ENCODE measurements at regions not wholly inside any gene's neighbourhood (a gene's known extent, or its start where the extent isn't known, plus 50 kb on each side); places are given as distances from the start of the nearest gene placed in this dataset.

DNA sequence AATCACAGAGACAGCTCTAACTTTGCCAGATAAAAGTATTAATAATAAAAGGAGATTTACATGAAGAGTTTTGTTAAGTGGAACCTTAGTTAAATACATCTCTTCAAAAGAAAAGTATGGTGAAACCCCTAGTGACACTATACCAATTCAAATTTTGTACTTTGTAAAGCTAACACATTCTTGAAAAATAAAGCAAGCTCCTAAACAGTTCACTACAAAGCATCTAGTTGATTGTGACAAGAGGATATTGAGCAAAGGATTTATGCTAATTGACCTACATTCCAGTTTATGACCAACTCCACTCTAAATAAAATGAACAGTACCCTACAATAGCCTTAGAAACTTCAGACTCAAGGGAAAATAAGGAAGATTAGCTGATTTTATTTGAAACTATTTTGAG is 69.4 kb upstream of the WDR17 start:
- TF ChIP-seq MYC (IDR thresholded peaks at IDR 0.05; ENCODE audit: low read depth, low read length) (no peak), POLR2A (IDR thresholded peaks at IDR 0.05; ENCODE audit: low read depth, low read length) (no peak)
- TF ChIP-seq, protein P1, sequence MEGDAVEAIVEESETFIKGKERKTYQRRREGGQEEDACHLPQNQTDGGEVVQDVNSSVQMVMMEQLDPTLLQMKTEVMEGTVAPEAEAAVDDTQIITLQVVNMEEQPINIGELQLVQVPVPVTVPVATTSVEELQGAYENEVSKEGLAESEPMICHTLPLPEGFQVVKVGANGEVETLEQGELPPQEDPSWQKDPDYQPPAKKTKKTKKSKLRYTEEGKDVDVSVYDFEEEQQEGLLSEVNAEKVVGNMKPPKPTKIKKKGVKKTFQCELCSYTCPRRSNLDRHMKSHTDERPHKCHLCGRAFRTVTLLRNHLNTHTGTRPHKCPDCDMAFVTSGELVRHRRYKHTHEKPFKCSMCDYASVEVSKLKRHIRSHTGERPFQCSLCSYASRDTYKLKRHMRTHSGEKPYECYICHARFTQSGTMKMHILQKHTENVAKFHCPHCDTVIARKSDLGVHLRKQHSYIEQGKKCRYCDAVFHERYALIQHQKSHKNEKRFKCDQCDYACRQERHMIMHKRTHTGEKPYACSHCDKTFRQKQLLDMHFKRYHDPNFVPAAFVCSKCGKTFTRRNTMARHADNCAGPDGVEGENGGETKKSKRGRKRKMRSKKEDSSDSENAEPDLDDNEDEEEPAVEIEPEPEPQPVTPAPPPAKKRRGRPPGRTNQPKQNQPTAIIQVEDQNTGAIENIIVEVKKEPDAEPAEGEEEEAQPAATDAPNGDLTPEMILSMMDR (IDR thresholded peaks at IDR 0.05; ENCODE audit: extremely low read depth in 1 of 2, insufficient read depth in 1 of 2, low read depth in 1 of 2, low read length in 2 of 2), result no peak
